ENCODE measurements at regions not wholly inside any gene's neighbourhood (a gene's known extent, or its start where the extent isn't known, plus 50 kb on each side); places are given as distances from the start of the nearest gene placed in this dataset.

DNA sequence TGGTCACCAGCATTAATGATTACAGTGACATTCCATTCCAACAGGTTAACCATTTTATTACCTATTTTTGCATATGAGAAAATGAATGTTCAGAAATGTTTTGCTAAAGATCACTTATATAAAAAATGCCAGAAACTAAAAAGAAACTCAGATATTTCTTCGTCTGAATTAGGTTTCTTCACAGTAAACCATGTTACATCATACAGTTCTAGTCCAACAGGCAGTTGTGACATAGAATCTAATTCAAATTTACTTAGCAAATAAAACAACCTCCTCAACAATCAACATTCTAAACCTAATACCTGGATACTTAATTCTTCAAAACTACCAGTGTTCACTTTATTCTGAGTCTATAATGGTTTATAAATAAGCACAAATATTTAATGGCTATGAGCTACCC is 416.3 kb upstream of the LRRTM4 start:
- TF ChIP-seq, protein P1, sequence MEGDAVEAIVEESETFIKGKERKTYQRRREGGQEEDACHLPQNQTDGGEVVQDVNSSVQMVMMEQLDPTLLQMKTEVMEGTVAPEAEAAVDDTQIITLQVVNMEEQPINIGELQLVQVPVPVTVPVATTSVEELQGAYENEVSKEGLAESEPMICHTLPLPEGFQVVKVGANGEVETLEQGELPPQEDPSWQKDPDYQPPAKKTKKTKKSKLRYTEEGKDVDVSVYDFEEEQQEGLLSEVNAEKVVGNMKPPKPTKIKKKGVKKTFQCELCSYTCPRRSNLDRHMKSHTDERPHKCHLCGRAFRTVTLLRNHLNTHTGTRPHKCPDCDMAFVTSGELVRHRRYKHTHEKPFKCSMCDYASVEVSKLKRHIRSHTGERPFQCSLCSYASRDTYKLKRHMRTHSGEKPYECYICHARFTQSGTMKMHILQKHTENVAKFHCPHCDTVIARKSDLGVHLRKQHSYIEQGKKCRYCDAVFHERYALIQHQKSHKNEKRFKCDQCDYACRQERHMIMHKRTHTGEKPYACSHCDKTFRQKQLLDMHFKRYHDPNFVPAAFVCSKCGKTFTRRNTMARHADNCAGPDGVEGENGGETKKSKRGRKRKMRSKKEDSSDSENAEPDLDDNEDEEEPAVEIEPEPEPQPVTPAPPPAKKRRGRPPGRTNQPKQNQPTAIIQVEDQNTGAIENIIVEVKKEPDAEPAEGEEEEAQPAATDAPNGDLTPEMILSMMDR (IDR thresholded peaks at IDR 0.05; ENCODE audit: low read length), result no peak
- no peak for TF ChIP-seq EZH2 (IDR thresholded peaks at IDR 0.05; ENCODE audit: borderline replicate concordance, low read length)

All from OCI-LY1 (cell line).